Midbrain (tissue), 1 donor: ENCODE measurements at regions not wholly inside any gene's neighbourhood (a gene's known extent, or its start where the extent isn't known, plus 50 kb on each side); places are given as distances from the start of the nearest gene placed in this dataset.

Experiments used
- DNase-seq: peaks from one replicate; lab custom pipeline; 2025; lab: John Stamatoyannopoulos, UW

DNA sequence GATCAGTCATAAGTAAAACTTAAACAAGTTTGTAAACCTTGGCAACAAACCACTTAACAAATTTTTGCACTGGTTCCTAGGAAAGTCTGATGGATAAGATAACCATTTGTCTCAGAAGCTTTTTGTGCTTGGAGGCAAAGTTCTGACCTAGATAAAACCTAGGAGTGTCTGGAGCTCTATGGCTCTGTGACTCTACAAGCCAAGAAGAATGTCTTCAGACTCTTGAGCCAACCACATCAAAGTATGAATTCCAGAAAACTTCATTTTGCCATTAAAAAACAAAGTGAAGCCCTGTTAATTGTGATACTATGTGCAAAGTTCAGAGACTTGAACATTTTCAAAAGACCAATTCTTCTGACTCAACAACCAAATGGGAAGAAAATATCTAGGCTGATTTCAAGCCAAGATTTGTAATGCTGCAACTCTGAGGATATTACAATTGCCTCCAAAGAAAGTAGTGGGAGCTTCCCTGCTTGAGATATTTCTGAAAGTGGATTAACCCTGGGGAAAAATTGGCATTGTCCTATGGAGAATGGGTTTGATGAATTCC lies 158.1 kb upstream of the FOXQ1 start:
- DNase-seq = no peak

DNA sequence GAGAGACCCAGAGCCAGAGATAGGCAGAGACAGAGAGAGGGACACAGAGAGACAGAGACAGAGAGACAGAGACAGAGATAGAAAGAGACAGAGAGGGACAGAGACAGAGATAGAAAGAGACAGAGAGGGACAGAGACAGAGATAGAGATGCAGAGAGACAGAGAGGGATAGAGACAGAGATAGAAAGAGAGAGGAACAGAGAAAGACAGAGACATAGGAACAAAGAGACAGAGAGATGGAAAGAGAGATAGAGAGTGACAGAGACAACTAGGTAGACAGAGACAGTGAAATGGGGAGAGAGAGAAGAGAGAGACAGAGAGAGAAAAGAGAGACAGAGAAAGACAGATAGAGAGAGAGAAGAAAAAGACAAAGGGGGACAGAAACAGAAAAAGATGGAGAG lies 165.4 kb upstream of the FOXQ1 start:
- DNase-seq = no peak

DNA sequence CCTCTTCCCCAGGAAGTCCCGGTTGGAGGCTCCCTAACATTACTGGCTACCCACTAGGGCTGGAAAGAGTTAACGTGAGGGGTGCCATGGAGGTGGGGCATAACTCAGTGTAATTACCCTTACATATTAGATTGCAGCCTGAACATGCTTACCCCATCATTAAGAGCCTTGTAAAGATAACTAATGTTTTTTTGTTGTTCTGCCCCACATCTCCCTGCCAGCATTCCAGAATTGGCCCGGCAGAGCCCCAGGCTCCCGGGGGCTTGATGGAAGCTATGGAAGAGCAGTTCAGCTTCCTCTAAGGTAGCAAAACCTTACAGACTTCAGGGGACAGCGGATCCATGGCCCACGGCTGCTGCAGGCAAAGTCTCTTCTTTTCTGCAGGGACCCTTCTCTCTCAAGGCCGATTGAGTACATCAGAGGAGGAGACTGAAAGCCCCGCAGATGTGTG lies 166.1 kb upstream of the FOXQ1 start:
- no peak for DNase-seq

DNA sequence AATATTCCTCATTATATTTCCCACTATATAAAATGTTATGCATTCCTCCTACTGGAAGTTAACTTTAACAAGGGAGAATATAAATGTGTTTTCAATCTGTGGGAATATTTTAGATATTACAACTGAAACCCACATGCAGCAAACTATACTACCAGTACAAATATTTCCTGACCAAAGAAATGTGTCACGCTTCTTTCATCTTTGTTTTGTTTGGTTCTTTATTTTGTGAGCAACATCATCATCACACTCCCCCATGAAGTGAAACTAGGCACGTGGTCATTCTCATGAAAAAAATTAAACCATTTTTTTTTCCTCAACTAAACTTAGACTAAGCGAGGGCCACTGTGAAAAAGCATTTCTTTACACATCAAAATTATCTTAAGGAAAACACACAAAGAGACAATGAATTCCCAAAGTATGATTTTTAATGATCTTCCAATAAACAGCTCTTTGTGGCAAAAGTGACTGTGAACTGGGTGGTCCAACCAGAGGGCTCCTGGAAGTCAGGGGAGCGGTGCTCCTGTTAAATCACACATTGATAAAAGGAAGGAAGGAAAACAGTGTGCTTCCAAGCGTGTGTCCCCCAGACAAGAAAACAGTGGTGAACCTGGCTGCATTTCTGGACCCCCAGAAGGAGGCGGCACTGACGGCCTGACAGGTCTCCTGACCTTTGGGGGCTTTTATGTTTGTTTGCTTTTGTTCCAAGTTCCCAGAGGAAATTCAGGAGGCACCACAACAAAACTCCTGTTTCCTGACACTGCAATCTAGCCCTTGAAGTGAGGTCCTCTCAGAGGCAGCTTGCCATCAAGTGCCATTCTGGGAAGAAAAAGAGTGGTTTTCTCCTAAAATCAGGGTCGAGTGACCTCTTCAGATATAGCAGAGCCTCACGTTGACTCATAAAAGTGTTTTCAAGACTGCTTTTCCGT lies 166.8 kb upstream of the FOXQ1 start:
- no peak for DNase-seq

DNA sequence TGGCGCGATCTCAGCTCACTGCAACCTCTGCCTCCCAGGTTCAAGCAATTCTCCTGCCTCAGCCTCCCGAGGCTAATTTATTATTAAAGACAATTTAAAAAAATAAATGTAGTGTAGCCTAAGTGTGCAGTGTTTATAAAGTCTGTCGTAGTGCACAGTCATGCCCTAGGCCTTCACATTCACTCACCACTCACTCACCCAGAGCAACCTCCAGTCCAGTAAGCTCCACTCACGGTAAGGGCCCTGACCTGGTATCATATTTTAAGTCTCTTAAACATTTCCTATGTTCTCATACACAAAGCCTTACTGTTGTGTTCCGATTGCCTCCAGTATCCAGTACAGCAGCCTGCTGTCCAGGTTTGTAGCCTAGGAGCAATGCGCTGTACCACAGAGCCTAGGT lies 168.2 kb upstream of the FOXQ1 start:
- no peak for DNase-seq

DNA sequence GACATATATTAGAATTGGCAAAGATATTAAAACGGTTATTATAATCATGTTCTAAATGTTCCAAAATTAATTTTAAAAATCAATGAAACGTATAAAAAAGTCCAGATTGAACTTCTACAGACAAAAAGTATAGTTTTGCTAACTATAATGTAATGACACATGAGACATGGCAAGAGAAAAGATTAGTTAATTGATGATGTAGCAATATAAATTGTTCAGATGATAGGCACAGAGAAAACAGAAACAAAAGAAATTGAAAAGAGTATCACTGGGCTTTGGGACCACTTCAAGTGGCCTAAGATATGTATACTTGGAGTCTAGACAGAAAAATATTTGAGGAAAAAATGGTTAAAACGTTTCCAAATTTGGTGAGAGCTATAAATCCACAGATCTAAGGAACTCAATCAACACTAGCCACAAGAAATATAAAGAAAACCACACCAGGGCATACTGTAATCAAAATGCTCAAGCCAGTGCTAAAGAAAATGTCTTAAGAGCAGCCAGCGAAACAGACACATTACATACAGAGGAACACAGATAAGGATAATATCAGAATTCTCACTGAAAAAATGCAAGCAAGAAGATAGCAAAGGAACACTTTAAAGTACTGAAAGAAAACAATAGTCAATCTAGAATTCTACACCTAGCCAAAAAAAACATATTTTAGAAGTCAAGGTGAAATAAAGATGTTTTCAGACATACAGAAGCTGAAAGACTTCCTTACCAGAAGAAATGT lies 172.6 kb upstream of the FOXQ1 start:
- DNase-seq = no peak

DNA sequence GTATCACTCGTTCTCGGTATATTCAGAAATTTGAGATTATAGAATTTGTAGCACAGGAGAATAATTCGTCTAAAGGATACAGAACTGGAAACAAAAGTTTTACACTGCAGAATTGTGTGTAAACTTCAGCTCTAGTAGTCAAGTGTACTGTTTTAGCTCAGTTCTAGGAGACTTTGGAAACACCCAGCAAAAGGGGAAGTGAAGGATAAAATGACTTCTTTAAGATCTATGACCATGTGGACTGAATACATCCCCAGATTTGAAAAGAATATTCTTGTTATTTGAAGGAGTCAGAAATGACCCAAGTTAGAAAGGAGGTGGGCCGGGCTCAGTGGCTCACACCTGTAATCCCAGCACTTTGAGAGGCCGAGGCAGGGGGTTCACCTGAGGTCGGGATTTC lies 174.0 kb upstream of the FOXQ1 start:
- no peak for DNase-seq

DNA sequence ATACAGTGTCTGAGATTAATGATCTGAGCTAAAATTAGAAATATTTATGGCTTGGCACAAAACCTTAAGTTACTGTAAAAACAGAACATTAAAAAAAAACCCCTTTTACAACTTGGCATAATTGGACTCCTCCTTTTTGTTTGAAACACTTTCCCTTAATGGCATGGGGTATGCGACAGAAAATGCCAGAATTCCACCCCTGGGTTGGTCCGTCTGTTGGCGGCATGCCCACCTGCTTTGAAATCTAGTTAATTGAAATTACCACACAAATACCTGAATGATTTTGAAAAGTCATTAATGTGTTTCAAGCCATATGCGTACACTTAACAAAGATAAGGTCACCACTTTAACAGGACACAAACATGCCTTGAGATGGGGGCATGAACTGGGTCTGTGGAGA lies 175.1 kb upstream of the FOXQ1 start:
- no peak for DNase-seq

DNA sequence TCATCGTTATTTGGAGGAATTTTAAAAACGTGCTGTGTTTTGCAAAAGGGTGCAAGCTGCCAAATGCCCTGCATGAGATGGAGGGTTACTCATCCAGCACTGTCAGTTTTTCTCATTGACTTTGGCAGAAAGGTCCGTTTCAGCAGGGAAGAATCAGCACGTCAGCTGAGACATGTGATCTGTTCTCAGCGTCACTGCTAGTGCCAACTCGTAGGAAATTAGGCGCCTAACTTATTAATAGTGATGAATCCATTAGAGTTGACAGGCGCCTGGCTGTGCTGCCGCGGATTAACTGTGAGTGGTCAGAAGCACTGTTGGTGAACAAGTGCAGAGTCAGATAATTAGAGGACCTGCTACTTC lies 175.5 kb upstream of the FOXQ1 start:
- peak; percentile 36 for DNase-seq

DNA sequence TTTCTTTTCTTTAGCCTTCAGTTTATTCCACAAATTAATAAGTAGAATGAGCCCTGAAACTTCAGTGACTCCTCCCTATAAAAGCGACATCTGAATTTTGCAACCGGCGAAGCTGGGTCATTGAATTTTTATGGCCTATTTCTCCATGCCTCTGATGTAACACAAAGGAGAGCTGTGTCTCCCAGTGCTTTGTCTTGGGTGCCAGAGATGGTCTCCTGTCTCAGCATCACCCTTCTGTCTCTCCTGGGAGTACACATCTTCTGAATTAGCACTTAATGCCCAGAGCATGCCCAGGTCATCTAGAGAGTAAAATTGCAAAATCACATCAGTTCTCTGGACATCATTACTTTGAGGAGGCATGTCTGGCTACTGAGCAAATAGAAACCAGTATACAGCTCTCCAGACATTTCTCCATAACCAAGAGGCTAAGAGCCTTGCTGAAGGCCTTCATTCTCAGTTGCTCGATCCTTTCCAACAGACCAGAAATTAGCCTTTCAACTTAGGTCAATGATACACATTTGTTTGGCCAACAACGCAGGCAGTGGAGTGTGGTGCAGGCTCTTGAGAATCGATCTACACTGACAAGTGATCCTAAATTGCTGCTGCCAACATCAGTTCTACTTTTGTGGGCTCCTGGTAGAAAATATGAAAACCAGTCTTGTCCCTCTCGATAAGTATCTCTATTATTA lies 176.0 kb upstream of the FOXQ1 start:
- no peak for DNase-seq

DNA sequence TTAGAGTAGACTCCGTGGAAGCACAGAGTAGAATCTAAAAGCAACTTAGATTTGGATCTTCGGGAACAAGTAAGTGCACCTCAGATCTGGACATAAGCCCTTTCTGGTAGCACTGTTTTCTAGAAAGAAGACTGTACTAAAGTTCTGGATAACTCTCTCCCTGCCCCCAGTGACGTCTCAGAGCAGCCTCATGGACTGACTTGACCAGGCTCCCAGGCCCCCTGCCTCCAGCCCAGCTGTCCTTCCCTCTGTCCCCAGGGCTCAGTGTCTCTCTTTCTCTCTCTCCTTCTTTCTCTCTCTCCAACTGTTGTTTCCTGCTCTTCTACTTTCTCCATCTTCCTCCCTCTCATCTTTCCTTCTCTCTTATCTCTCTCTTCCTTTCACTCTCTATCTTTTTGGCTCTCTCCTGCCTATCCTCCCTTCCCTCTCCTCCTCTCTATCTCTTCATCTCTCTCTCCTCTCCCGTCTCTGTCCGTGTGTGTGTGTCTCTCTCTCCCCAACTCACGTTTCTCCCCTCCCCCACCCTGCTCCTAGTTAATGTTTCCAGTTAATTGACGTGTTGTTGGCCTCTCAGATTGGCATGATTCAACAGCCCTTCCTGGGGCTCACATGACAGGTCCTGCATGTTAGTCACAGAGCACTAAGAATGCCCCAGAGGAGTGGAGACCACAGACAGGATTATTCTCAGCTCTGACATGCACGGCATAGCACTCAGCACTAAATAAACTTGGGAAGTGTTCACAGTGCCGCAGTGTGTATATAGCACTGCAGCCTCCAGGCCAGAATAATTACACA lies 180.4 kb upstream of the FOXQ1 start:
- DNase-seq = no peak

DNA sequence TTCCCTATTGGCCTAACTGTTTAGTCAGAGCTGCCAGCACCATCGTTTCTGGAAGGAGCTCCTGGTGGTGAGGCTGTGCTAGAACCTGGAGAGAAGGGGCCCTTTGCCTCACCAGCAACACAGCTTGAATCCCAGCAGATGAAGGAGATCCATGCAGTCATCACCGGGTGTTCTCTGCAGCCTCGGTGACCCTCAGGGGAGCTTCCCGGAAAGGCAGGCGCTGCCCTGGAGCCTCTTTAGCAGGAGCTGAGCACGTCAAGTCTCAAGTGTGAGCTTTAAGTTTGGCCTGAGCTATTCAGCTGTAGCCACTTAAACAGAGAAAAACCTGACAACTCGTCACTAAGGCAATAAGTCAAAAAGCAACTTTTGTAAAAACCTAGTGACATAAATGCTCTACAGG lies 181.2 kb upstream of the FOXQ1 start:
- DNase-seq = no peak

DNA sequence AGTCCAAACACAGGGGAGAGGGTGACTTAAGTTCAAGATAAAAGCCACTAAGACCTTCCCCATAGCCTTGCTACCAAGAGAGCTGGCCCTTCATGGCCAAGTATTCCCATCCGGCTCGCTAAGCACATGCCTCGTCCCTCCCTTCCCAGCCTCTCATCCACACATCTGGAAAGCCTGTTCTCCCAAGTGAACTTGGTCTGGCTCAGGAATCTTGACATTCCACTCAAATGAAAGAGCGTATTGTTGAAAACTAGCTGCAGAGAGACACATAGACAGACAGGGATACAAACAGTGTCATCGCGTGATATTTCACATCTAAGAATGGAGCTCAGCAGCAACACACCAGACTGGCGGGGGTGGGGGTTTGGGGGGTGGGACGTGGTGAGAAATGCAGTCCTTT lies 182.8 kb upstream of the FOXQ1 start:
- DNase-seq = no peak

DNA sequence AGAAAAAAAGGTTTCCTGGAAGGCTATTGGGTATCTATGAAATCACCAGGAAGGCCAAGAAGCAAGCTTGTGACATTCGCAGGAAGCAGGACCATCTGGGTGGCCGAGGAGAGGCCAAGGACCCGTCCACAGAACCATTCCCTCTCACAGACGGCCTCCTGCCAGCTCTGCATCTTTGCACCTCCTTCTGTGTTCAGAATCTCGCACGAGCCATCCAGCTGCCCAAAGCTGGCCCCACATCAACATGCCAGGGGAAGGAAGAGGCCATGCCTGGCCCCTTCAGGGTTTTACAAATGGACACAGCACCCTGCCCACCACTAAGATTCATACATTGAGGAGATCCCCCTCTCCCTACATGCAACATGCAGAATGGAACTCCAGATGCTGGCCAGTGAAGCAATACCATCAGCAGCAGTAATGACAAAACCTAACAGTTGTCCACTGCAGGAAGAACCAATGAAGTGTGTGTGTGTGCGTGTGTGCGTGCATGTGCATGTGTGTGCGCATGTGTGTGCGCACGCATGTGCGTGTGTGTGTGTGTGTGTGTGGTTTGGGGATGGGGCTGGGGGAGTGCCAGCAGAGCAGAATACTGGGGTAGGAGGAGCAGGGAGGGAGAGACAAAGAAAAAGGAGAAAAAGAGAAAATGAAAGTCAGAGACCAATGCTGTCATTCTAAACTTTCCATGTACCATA lies 184.2 kb upstream of the FOXQ1 start:
- no peak for DNase-seq

DNA sequence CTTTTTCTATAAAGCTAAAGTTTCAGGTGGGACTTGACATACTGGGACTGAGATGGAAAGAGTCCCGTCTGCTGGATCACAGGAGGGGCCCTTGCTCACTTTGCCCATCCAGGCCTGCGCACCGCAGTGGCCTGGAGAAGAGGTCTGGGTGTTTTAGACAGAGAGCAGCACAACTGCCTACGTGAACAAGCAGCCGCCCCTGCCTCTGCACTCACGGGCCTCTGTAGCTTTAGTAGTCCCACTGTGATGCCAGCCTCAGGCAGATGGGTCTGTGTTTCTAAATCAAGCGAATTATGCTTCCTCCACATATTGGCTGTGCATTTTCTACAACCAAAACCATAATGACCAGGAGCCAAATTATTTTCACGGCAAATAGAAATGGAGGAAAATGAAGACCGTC lies 184.8 kb upstream of the FOXQ1 start:
- DNase-seq = no peak

DNA sequence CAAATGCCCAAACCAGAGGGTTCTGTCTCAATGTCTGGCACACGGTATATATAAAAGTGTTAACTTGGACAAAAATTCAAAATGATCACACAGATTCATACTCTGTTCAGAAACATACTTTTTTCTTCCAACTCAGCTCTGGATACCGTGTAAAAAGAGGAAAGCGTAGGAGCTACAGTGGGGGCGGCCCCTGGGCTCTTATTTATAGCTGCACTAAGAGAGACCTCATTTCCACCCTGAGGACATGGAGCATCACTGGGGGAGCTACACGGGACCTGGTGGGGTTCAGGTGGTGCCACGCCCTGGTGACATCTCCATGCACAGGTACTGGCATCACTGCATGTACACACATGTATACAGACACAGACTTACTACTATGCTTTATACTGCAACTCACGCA lies 185.9 kb upstream of the FOXQ1 start:
- DNase-seq = no peak

DNA sequence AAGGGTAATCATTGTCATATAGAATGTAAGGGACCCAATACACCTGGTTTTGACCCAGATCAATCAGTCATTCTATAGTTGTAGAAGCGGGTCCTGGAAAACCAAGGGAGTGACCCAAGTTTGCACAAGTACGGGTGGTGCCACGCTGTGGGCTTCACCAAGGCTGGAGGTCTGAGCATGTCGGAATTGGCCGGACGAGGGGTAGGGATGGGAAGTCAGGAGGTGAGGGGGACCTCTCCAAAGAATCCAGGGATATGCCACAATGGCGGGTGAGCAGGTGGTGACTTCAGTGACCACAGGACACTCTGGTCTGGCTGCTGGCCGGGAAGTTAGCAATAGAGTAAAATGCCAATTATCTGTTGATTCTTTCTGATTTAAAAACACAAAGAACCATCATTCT lies 186.6 kb upstream of the FOXQ1 start:
- DNase-seq = no peak

DNA sequence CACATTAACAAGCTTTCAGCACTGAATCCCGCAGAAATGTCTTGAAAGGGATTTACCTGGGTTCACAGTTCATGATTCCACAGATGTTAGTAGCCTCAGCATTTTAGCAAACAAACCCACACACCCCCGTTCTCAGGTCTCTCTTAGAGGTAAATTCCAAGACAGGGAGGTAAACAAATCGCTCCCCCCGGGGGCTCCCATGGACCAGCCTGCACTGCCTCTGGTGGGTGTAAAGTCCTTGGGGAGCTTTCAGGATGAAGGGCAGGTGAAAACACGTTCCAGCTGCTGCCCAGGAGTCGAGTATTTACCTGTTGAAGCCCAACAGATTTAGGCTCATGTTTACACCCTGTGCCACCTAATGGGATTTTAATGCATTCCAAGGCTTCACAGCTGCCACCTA lies 187.0 kb upstream of the FOXQ1 start:
- DNase-seq = no peak

DNA sequence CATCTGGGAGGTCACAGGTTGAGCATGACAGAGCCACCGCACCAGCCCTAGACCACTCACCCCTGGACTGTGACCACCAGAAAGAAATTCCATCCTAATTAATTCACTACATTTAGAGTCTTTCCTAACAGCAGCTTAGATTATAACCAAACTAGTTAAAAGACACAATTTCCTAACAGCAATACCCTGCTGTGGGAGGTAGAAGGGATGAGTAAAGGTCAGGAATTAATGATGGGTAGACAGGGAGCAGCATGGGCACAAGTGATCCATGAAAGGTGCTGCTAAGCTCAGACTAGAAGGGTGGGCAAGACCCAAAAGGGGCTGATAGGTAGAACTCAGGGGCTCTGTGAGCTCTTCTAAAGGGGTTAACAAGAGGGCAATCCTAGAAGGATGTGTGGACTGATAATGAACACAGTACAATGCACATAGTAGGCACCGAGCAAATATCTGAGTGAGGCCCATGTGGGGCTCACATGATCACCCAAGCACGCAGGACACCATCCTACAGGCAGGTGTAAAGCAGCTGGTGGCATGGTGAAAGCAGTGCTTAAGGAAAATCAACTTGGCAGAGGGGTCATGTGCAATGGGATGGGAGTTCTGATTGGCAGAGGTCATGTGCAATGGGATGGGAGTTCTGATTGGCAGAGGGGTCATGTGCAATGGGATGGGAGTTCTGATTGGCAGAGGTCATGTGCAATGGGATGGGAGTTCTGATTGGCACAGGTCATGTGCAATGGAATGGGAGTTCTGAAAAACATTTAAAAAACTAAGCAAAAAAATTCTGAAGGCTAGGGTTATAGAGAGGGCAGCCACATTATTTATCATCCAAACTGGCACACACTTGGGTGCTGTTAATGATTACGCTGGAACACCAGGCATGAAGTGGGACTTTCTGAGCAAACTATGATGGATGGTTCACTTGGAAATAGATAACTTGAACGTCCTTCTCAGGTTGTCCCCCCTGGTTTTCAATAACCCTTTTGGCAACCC lies 188.2 kb upstream of the FOXQ1 start:
- no peak for DNase-seq

DNA sequence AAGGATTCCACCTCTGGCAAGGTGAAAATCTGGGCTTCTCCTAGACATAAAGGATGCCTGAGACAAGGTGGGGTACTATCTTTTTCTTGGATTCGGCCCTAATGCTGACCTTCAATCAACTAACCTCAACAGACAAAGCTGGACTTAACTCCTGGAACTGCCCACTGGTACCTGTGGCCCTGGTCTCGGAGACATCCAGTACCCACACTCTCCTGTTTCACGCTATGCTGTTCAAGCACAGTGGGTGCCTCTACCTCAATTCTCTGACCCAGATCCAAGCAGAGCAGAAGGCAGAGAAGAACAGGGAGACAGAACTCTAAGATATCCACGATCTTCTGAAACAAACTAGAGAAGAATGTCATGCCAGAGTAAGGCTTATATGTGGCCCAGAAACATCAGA lies 189.8 kb upstream of the FOXQ1 start:
- DNase-seq = no peak
